ENCODE measurements at regions not wholly inside any gene's neighbourhood (a gene's known extent, or its start where the extent isn't known, plus 50 kb on each side); places are given as distances from the start of the nearest gene placed in this dataset.

DNA sequence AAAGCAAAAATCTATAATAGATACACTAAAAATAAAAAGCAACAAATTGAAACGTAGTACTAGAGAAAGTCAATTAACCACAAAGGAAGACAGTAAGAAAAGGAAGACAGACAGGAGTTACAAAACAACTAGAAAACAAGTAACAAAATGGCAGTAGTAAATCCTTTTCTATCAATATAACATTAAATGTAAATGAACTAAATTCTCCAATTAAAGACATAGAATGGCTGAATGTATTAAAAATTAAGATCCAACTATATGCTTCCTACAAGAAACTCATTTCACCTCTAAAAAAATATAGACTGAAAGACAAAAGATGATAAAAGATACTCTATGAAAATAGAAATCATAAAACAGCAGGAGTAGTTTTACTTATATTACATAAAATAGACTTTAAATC, 79.1 kb downstream of the CTH start:
- TF ChIP-seq, protein P1, sequence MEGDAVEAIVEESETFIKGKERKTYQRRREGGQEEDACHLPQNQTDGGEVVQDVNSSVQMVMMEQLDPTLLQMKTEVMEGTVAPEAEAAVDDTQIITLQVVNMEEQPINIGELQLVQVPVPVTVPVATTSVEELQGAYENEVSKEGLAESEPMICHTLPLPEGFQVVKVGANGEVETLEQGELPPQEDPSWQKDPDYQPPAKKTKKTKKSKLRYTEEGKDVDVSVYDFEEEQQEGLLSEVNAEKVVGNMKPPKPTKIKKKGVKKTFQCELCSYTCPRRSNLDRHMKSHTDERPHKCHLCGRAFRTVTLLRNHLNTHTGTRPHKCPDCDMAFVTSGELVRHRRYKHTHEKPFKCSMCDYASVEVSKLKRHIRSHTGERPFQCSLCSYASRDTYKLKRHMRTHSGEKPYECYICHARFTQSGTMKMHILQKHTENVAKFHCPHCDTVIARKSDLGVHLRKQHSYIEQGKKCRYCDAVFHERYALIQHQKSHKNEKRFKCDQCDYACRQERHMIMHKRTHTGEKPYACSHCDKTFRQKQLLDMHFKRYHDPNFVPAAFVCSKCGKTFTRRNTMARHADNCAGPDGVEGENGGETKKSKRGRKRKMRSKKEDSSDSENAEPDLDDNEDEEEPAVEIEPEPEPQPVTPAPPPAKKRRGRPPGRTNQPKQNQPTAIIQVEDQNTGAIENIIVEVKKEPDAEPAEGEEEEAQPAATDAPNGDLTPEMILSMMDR (IDR thresholded peaks at IDR 0.05) = no peak
- TF ChIP-seq POLR2A (IDR thresholded peaks at IDR 0.05) = no peak

All from adrenal gland (tissue), 5 donors.